Breast epithelium (tissue), 4 donors: ENCODE measurements at regions not wholly inside any gene's neighbourhood (a gene's known extent, or its start where the extent isn't known, plus 50 kb on each side); places are given as distances from the start of the nearest gene placed in this dataset.

Experiments used
- DNase-seq, 2 donors: peaks; one replicate each; pipeline ENCODE4 v3.0.0-alpha.2; 2019; ENCODE audit warnings: low spot score in 2 of 2
- H3K27ac ChIP-seq, 2 donors: fragments of 200-600 bp; sonication (generic) in 1 of 2; one replicate each; pipeline ENCODE4 v1.5.1; 2016 to 2019; ENCODE audit warnings: mild to moderate bottlenecking in 1 of 2
- H3K27me3 ChIP-seq, 2 donors: fragments of 200-600 bp; sonication (generic) in 1 of 2; one replicate each; pipeline versions ENCODE4 v1.5.1 to v1.6.0; 2017 to 2019; ENCODE audit warnings: control low read depth in 1 of 2, mild to moderate bottlenecking in 1 of 2
- H3K36me3 ChIP-seq: fragments of 200-600 bp; one replicate; pipeline ENCODE4 v1.5.1; 2019
- H3K4me1 ChIP-seq, 2 donors: fragments of 200-600 bp; sonication (generic); one replicate each; pipeline ENCODE4 v1.5.1; 2016 to 2019; ENCODE audit warnings: control low read depth in 1 of 2
- H3K4me3 ChIP-seq, 3 donors: fragments of 200-600 bp; sonication (generic); 1 replicate in 2 of 3; 2 replicates in 1 of 3; pipeline ENCODE4 v1.5.1; 2016 to 2019; ENCODE audit warnings: mild to moderate bottlenecking in 3 of 3, moderate library complexity in 2 of 3
- H3K9me3 ChIP-seq, 2 donors: fragments of 200-600 bp; sonication (generic) in 1 of 2; one replicate each; pipeline ENCODE4 v1.5.1; 2016 to 2019; ENCODE audit warnings: control low read depth in 1 of 2
- CTCF ChIP-seq, 3 donors: fragments of 450-650 bp; IDR thresholded peaks; one replicate each; pipeline ENCODE4 v1.5.1; 2016 to 2017; ENCODE audit warnings: antibody characterized with exemption in 3 of 3, mild to moderate bottlenecking in 3 of 3, moderate library complexity in 3 of 3
- POLR2A ChIP-seq: fragments of 450-650 bp; IDR thresholded peaks from one replicate; pipeline ENCODE4 v1.6.1; 2016; ENCODE audit warnings: antibody characterized with exemption, mild to moderate bottlenecking, moderate library complexity
- POLR2AphosphoS5 ChIP-seq, 3 donors: sonication (generic); formaldehyde crosslinking; IDR thresholded peaks; one replicate each; pipeline ENCODE4 v1.6.1; 2017; ENCODE audit warnings: antibody characterized with exemption in 3 of 3
- intact Hi-C: fragments of 100-400 bp; cut with DNase I; formaldehyde crosslinking; loops from one replicate; pipeline ENCODE4 v1.15.1; 2023; ENCODE audit warnings: low total_unique reads

- H3K36me3 ChIP-seq = no peaks in the 10 kb centered on the region
- no peak for DNase-seq
- H3K4me3 ChIP-seq = no peak overlapping the region
- peaks cover 0 to 5% of the 10 kb centered on the region in 2 donors for H3K9me3 ChIP-seq
- H3K27me3 ChIP-seq = no peaks in the 10 kb centered on the region
- intact Hi-C loops = no loop called here
- TF ChIP-seq CTCF (IDR thresholded peaks at IDR 0.05) (no peak), POLR2A (no peak), POLR2AphosphoS5 (IDR thresholded peaks at IDR 0.05) (no peak)
- no peaks in the 10 kb centered on the region for H3K4me1 ChIP-seq
- H3K27ac ChIP-seq = no peak overlapping the region
These were observed 374.9 kb upstream of the ROBO1 start for GRCh38 chr3:80142714-80143113.

GRCh38 chr3:80141557-80141956 lies 373.8 kb upstream of the ROBO1 start:
- intact Hi-C loops = no loop called here
- TF ChIP-seq CTCF (IDR thresholded peaks at IDR 0.05) = no peak
- no peak for TF ChIP-seq POLR2AphosphoS5 (IDR thresholded peaks at IDR 0.05)
- no peak for DNase-seq

GRCh38 chr3:80116281-80116680 lies 348.5 kb upstream of the ROBO1 start:
- TF ChIP-seq POLR2A (no peak), CTCF (IDR thresholded peaks at IDR 0.05) (no peak), POLR2AphosphoS5 (IDR thresholded peaks at IDR 0.05) (no peak)
- intact Hi-C loops = no loop called here

More at GRCh38 chr3:80141557-80141956, 373.8 kb upstream of the ROBO1 start:
- H3K4me1 ChIP-seq = no peaks in the 10 kb centered on the region
- H3K36me3 ChIP-seq = no peaks in the 10 kb centered on the region
- no peaks in the 10 kb centered on the region for H3K9me3 ChIP-seq
- no peaks in the 10 kb centered on the region for H3K27me3 ChIP-seq
- no peak overlapping the region for H3K27ac ChIP-seq
- H3K4me3 ChIP-seq = no peak overlapping the region

GRCh38 chr3:80114694-80115093 lies 346.9 kb upstream of the ROBO1 start:
- Histone ChIP-seq H3K27ac (no peak overlapping the region), H3K36me3 (no peaks in the 10 kb centered on the region), H3K27me3 (no peaks in the 10 kb centered on the region), H3K4me1 (no peaks in the 10 kb centered on the region), H3K9me3 (no peaks in the 10 kb centered on the region), H3K4me3 (no peak overlapping the region)
- intact Hi-C loops = no loop called here
- no peak for DNase-seq
- TF ChIP-seq POLR2A = no peak

More at GRCh38 chr3:80116281-80116680, 348.5 kb upstream of the ROBO1 start:
- H3K27ac ChIP-seq = no peak overlapping the region
- no peak for DNase-seq
- no peaks in the 10 kb centered on the region for H3K4me1 ChIP-seq
- no peaks in the 10 kb centered on the region for H3K36me3 ChIP-seq
- H3K27me3 ChIP-seq = no peaks in the 10 kb centered on the region
- no peaks in the 10 kb centered on the region for H3K9me3 ChIP-seq
- no peak overlapping the region for H3K4me3 ChIP-seq

- intact Hi-C loops = no loop called here
- no peaks in the 10 kb centered on the region for H3K9me3 ChIP-seq
- TF ChIP-seq POLR2AphosphoS5 (IDR thresholded peaks at IDR 0.05) = no peak
- TF ChIP-seq POLR2A = no peak
- no peak for TF ChIP-seq CTCF (IDR thresholded peaks at IDR 0.05)
- H3K4me3 ChIP-seq = no peak overlapping the region
- no peaks in the 10 kb centered on the region for H3K4me1 ChIP-seq
- no peaks in the 10 kb centered on the region for H3K36me3 ChIP-seq
- no peak overlapping the region for H3K27ac ChIP-seq
- no peaks in the 10 kb centered on the region for H3K27me3 ChIP-seq
- no peak for DNase-seq
These were observed 345.5 kb upstream of the ROBO1 start for GRCh38 chr3:80113331-80113730.

- no peak for DNase-seq
- intact Hi-C loops = no loop called here
- TF ChIP-seq POLR2A = no peak
- TF ChIP-seq CTCF (IDR thresholded peaks at IDR 0.05) = no peak
- TF ChIP-seq POLR2AphosphoS5 (IDR thresholded peaks at IDR 0.05) = no peak
These were observed 331.8 kb upstream of the ROBO1 start for GRCh38 chr3:80099559-80100066.

More at GRCh38 chr3:80099559-80100066, 331.8 kb upstream of the ROBO1 start:
- no peak overlapping the region for H3K27ac ChIP-seq
- H3K36me3 ChIP-seq = no peaks in the 10 kb centered on the region
- H3K4me1 ChIP-seq = no peaks in the 10 kb centered on the region
- no peaks in the 10 kb centered on the region for H3K27me3 ChIP-seq
- H3K4me3 ChIP-seq = no peak overlapping the region
- H3K9me3 ChIP-seq = peaks cover 0 to under 1% of the 10 kb centered on the region in 2 donors
